ENCODE measurements at regions not wholly inside any gene's neighbourhood (a gene's known extent, or its start where the extent isn't known, plus 50 kb on each side); places are given as distances from the start of the nearest gene placed in this dataset.

DNA sequence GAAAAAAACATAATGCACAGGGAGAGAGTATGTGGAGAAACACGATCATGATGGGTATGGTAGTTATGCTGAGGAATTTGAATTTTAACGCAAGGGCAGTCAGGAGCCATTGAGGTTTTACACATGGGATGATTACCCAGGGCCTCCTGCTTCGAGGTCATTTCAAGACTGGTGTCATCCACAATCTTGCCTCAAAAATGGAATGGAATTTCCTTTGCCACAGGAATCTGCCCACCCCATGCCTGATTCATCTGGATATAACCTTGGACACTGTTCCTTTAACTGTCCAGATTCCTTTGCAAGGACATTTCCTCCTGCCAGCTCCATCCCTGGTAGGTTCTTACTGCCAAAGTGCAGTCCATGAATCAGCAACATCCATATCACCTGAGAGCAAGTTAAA, 655.9 kb upstream of the TENM4 start:
- peaks cover 9% of the 10 kb centered on the region for H3K9me1 ChIP-seq (ENCODE audit: insufficient read depth, low read length)
- dilution Hi-C loops (cut with HindIII; ENCODE audit: low sequenced_read_pairs, unreplicated experiment), result no loop called here

More for the DNA sequence above, 655.9 kb upstream of the TENM4 start:
- intact Hi-C loops (cut with micrococcal nuclease), result no loop called here
- Histone ChIP-seq H2AK5ac (ENCODE audit: low read depth, low read length) (0 out of 2 replicates have a peak overlapping the region, but pooled peaks have one; percentile 91), H3K27me3 (ENCODE audit: control insufficient read depth, insufficient read depth, low read length) (no peaks in the 10 kb centered on the region), H3K23ac (ENCODE audit: low read depth, low read length) (no peak overlapping the region), H2BK120ac (ENCODE audit: low read depth, low read length) (peak overlapping the region; percentile 87), H2BK20ac (ENCODE audit: low read depth, low read length) (peak overlapping the region; percentile 93), H2AFZ (replicated peaks; ENCODE audit: low read length, poor library complexity) (no peak overlapping the region), H3K79me1 (ENCODE audit: low read depth in 1 of 2, low read length in 2 of 2) (no peaks in the 10 kb centered on the region), H3K36me3 (ENCODE audit: control insufficient read depth, insufficient read depth, low read length) (no peaks in the 10 kb centered on the region), H2BK5ac (ENCODE audit: low read depth, low read length, poor library complexity, severe bottlenecking) (peak overlapping the region; percentile 60), H3K4me3 (ENCODE audit: insufficient read depth, low read depth, low read length) (no peak overlapping the region), H3K4ac (ENCODE audit: low read depth, low read length) (peak overlapping the region; percentile 86), H2BK15ac (ENCODE audit: low read depth, low read length) (peak overlapping the region; percentile 61; the same call in 2 of the 3 replicates), H4K8ac (ENCODE audit: low read depth in 2 of 2, low read length in 2 of 2) (peak overlapping the region in 1 of 2 experiments; percentile 82; a peak in 2 of 4 replicates), H4K5ac (ENCODE audit: low read depth, low read length) (no peak overlapping the region), H3K9ac (ENCODE audit: low read depth, low read length) (no peak overlapping the region), H4K91ac (ENCODE audit: insufficient read depth, low read depth, low read length) (peak overlapping the region; percentile 56; the same call in 1 of the 2 replicates), H3K18ac (ENCODE audit: low read depth, low read length) (no peak overlapping the region; the same call in 1 of the 2 replicates), H3K14ac (replicated peaks; ENCODE audit: low read depth, low read length) (0 out of 2 replicates have a peak overlapping the region, but pooled peaks have one; percentile 38), H2AK9ac (replicated peaks; ENCODE audit: low read depth, low read length, poor library complexity) (no peak overlapping the region), H3K4me2 (ENCODE audit: low read depth, low read length) (no peak overlapping the region), H3K27ac (ENCODE audit: insufficient read depth, low read length) (no peak overlapping the region; the same call in 1 of the 2 replicates), H3K4me1 (ENCODE audit: control insufficient read depth, insufficient read depth, low read length) (peaks cover 11% of the 10 kb centered on the region; the same call in 1 of the 2 replicates), H3K56ac (ENCODE audit: extremely low read depth, insufficient read depth, low read length) (no peak overlapping the region), H4K20me1 (ENCODE audit: insufficient read depth, low read length) (no peaks in the 10 kb centered on the region), H3K9me3 (ENCODE audit: control insufficient read depth, insufficient read depth, low read length) (no peaks in the 10 kb centered on the region)
- ChIA-PET CTCF (no interaction called here), POLR2A (ENCODE audit: unreplicated experiment) (no interaction called here)
- TF ChIP-seq RCOR1 (IDR thresholded peaks at IDR 0.05; ENCODE audit: insufficient replicate concordance, low read length), result peak; percentile 28
- TF ChIP-seq CHD1 (IDR thresholded peaks at IDR 0.05; ENCODE audit: low read depth, low read length), result no peak
- TF ChIP-seq MAFK (IDR thresholded peaks at IDR 0.05; ENCODE audit: low read depth, low read length), result 0 out of 2 replicates have a peak, but pooled peaks have one; percentile 3
- TF ChIP-seq, protein P1, sequence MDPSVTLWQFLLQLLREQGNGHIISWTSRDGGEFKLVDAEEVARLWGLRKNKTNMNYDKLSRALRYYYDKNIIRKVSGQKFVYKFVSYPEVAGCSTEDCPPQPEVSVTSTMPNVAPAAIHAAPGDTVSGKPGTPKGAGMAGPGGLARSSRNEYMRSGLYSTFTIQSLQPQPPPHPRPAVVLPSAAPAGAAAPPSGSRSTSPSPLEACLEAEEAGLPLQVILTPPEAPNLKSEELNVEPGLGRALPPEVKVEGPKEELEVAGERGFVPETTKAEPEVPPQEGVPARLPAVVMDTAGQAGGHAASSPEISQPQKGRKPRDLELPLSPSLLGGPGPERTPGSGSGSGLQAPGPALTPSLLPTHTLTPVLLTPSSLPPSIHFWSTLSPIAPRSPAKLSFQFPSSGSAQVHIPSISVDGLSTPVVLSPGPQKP (IDR thresholded peaks at IDR 0.05; ENCODE audit: borderline replicate concordance, low read depth, low read length), result no peak
- no peak for TF ChIP-seq FOS (IDR thresholded peaks at IDR 0.05; ENCODE audit: low read depth, low read length)
- peak; percentile 87 for DNase-seq
- in situ Hi-C loops (cut with MboI; ENCODE audit: low sequenced_read_pairs), result no loop called here
- 0% methylated on average over 1 of the region's 3 CpGs; no CpG with 5 or more reads in 1 of the 2 experiments for WGBS, 2 experiments (ENCODE audit: extremely low coverage in 2 of 2, insufficient read length in 1 of 2)
- BruUV-seq (replicated peaks), result no TSS peak
- peak; percentile 95 for ATAC-seq (ENCODE audit: low read depth)
